ENCODE measurements at regions not wholly inside any gene's neighbourhood (a gene's known extent, or its start where the extent isn't known, plus 50 kb on each side); places are given as distances from the start of the nearest gene placed in this dataset.

- no peak for DNase-seq
- no peak for ATAC-seq
Measured at GRCh38 chr6:40194447-40195170, 260.3 kb upstream of the MOCS1 start.

DNA sequence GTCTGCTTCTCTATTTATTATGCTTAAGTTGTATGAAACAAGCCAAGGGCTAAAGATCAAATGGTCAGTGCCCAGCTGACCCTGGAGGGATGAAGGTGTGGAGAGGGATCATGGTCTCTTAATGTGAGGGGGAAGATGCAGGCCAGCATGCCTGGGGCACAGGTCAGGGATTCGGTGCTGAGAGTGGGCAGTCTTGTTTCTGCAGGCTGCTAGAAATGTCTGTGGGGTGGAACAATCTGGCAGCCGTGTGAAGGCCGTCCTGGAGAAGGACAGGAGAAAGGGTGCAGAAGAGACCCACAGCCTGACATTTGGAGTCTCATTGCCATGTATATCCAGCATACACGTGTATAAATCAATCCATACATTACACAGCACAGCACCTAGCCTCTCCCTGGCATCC lies 258.3 kb upstream of the MOCS1 start:
- ATAC-seq = no peak
- no peak for DNase-seq

DNA sequence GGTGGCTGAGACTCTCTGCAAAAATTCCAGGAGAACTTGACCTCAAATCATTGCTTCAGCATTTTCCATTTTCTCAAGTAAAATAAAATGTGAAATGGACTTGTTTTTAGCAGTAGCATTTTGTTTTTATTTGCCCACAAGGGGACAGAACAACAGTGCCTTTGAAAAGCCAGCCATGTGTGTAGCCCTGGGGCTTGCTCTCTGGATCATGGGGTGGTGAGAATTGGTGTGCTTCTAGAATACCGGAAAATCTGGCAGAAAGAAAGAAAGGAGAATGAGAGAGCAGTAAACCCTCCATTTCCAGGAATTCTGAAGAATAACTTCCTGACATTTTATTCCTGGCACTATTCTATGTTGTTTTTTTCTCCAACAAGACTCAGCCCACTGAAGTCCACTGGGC lies 254.7 kb upstream of the MOCS1 start:
- DNase-seq (no peak), ATAC-seq (no peak)

- no peak for DNase-seq
Measured at GRCh38 chr6:40187535-40188144, 253.4 kb upstream of the MOCS1 start.

GRCh38 chr6:40185486-40185885 lies 251.2 kb upstream of the MOCS1 start:
- DNase-seq (no peak), ATAC-seq (no peak)

More at GRCh38 chr6:40187535-40188144, 253.4 kb upstream of the MOCS1 start:
- no peak for ATAC-seq

- ATAC-seq = no peak
- no peak for DNase-seq
Measured at GRCh38 chr6:40183902-40184301, 249.6 kb upstream of the MOCS1 start.

GRCh38 chr6:40181367-40181766 lies 247.1 kb upstream of the MOCS1 start:
- no peak for DNase-seq
- ATAC-seq = no peak

- ATAC-seq = no peak
Measured at GRCh38 chr6:40180271-40180670, 246.0 kb upstream of the MOCS1 start.

DNA sequence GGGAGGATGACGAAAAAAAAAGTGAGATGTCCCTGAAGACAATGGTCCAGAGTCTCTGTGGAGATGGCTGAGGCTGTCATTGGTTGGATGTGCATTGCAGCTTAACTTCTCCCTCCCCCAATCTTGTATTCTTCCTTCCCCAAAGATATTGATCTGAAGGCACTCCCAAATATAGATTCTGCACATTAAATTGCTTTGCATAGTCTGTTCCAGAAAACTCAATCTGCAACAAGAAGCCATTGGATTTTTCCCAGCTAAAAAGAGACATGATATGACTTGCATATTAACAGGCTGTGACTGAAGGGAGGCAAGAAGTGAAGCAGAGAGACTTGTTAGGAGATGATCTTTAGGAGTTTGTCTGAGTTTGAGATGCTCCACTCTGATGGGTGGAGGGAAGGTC lies 245.2 kb upstream of the MOCS1 start:
- ATAC-seq (no peak), DNase-seq (no peak)

More at GRCh38 chr6:40180271-40180670, 246.0 kb upstream of the MOCS1 start:
- DNase-seq = no peak

DNA sequence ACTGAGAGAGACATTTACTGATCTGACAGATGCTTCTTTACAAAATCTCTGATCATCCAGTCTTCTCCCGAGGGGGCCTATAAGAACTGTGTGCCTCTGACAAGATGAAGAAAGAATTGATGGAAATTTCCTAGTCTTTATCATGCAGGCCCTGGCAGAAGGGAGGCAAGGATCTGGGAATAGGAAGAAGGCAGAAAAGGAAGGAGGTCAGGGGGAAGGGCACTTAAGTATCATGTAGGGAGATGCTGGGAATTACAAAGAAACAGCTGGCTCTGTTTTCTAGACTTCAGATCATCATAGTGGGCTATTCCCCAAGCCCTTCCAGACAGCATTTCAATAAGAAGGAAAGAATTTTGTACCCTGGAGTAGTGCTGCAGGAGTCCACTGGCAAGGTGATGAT lies 243.3 kb upstream of the MOCS1 start:
- ATAC-seq (no peak), DNase-seq (no peak)

- no peak for DNase-seq
- no peak for ATAC-seq
Measured at GRCh38 chr6:40176152-40176551, 241.9 kb upstream of the MOCS1 start.

DNA sequence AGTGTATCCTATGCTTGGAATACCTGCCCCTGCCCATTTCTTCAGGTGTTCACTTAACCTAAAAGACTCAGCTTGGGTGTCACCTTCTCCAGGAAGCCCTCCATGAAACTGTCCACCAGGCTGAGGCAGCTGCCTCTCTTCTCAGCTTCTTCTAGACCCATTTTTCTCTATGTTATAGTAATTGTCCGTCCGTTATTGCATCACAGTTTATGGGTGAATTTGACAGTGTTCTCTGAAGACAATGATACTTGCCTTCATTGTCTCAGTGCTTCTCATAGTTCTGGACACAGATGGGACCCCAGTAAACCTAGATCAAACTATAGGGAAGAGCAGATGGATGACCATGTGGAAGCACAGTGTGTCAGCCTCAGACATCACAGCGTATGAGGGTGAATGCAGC lies 238.0 kb upstream of the MOCS1 start:
- DNase-seq (no peak), ATAC-seq (no peak)

- DNase-seq = no peak
- ATAC-seq = no peak
Measured at GRCh38 chr6:40171343-40171742, 237.1 kb upstream of the MOCS1 start.

DNA sequence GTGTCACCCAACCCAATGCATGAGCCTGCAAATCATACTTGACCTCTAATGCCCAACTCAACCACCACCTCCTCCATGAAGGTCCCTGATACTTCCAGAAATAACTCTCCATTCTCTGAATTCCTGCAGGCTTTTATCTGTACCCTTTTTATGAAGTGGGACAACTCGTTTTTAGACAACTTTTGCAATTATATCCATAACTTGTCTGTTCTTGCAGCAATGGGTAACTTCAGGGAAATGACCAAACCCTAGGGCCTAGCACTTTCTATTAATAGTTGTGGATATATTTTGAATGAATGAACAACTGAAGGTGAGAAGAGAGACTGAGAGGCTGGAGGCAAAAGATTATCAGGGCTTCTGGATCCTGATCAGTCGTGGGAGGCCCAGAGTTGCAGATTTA lies 236.6 kb upstream of the MOCS1 start:
- no peak for ATAC-seq

DNA sequence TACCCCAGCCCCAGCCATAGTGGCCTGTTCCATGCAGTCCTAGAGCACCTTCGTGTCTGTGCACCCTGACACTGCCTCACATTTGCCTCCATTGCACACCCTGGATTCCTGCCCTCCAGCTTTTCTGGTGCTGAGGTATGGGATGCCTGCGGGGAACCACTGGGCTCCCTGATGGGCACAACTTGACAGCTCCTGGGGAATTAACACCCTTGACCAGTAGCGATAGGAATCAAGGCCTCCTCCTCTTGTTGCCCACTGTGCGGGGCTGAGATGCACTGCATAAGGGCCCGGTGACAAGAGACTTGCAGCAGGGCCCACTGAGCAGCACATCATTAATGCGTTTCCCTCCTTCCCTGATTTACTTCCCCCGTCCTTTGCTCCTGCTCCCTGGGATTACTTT lies 235.6 kb upstream of the MOCS1 start:
- ATAC-seq = no peak
- no peak for DNase-seq

More for the DNA sequence above, 236.6 kb upstream of the MOCS1 start:
- no peak for DNase-seq

- DNase-seq (no peak), ATAC-seq (no peak)
Measured at GRCh38 chr6:40166963-40167362, 232.7 kb upstream of the MOCS1 start.

GRCh38 chr6:40165036-40165709 lies 230.9 kb upstream of the MOCS1 start:
- ATAC-seq (no peak), DNase-seq (no peak)

GRCh38 chr6:40164345-40164755 lies 230.1 kb upstream of the MOCS1 start:
- DNase-seq (no peak), ATAC-seq (no peak)

DNA sequence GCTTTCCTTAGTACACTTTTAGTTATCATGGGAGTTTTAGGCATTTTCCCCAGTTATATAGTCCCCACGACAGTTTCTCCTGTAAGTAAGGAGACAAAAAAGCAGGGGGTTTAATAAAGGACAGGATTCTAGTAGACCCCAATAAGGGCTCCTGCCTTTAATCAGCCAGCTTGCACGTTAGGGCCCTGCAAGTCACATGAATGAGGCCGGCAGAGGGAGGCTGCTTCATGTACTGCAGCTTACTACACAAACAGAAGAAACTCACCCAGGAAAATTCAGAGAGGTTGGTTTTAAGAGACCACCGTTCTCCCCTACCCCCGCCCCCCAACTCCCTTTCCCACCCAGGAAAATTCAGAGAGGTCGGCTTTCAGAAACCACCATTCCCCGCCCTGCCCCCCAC lies 229.7 kb upstream of the MOCS1 start:
- ATAC-seq = no peak

GRCh38 chr6:40162074-40162473 lies 227.8 kb upstream of the MOCS1 start:
- no peak for ATAC-seq
- DNase-seq = no peak

More for the DNA sequence above, 229.7 kb upstream of the MOCS1 start:
- no peak for DNase-seq

DNA sequence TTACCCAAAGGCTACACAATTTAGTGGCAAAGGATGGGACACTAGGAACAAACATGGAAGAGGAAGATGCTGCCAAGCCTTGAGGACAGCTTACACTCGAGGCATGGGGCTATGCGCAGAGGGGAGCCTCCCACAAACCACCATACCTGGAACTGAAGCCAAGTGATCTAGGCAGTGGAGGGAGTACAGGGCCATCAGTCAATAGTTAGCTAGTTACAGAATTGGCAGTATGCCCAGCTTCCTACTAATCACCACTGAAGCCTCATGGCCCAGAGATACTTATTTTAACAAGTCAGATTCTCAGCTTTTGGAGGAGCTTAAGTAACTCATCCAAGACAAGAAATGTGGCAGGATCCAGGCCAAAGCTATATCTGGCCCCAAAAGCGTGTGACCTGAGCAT lies 226.6 kb upstream of the MOCS1 start:
- DNase-seq = no peak
- no peak for ATAC-seq

DNA sequence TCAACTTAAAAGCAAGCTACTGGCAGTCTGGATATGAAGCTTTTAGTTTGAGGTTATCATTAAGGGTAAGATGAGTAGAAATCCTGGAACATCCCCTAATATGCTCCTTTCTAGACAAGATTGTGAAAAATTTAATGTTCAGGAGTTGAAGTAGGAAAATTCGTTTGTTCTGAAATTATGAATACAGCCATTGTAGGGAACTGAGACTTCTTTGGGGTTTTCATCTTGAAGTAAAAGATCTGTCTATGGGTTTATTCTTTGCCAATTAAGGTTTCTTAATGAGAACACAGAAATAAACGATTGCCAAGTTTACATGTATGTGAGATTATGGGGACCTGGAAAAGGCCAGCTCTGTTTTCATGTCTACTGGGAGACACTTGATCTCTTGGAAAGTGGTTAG lies 225.6 kb upstream of the MOCS1 start:
- ATAC-seq (no peak), DNase-seq (no peak)

- ATAC-seq (no peak), DNase-seq (no peak)
Measured at GRCh38 chr6:40152701-40153436, 218.6 kb upstream of the MOCS1 start.

All from stimulated activated naive CD8-positive, alpha-beta T cell treated with anti-CD3 and anti-CD28 coated beads, Interleukin-15, Interleukin-2, amounts not matched to agents 100 U/mL and 50 U/mL, for 24 hours (primary cell).